RWPE1 (cell line): ENCODE measurements at regions not wholly inside any gene's neighbourhood (a gene's known extent, or its start where the extent isn't known, plus 50 kb on each side); places are given as distances from the start of the nearest gene placed in this dataset.

Experiments used
- CTCF ChIA-PET: fragments of 350-600 bp; sonication (Branson Sonifier 250); formaldehyde crosslinking; extraction: SDS; loops from one replicate; lab custom pipeline; 2021; lab: Yijun Ruan, JAX
- POLR2A ChIA-PET: fragments of 400-600 bp; formaldehyde crosslinking; extraction: SDS; loops from one replicate; lab custom pipeline; 2020; ENCODE audit warnings: antibody characterized with exemption; ENCODE audit not compliant: low non-redundant PET; lab: Yijun Ruan, JAX
- DNase-seq: peaks from one replicate; pipeline ENCODE4 v3.0.0; 2012; ENCODE audit warnings: low spot score
- H3K27ac ChIP-seq: fragments of 450-650 bp; 2 replicates; pipeline ENCODE4 v1.5.1; 2017
- CTCF ChIP-seq: fragments of 450-650 bp; conservative IDR thresholded peaks from 2 replicates; pipeline ENCODE4 v1.5.1; 2017; ENCODE audit warnings: low read depth, mild to moderate bottlenecking

DNA sequence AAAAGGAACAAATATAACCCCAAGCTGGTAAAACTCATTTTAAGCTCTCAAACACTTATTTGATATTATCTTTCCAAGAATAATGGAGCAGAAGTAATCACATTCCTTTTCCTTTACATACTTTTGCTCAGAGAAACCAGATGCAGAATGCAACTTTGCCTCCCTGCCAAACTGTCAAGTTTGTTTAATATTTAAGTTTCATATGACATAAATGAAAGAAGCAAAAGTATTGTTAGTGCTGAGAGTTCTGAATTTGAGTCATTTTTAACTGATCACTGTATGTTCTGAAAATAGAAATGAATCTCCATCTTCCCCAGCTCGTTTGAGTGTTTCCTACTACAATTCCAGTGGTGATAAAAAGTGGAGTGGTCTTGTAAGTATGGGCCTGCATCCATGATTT is 423.4 kb downstream of the PID1 start:
- ChIA-PET CTCF (interaction anchor here (0.6 to 0.7 kb wide), 2 partner anchors 107 to 583 kb away, joined by 3 read pairs; no protein-coding TSS in a partner anchor), POLR2A (no interaction called here)
- DNase-seq = no peak

DNA sequence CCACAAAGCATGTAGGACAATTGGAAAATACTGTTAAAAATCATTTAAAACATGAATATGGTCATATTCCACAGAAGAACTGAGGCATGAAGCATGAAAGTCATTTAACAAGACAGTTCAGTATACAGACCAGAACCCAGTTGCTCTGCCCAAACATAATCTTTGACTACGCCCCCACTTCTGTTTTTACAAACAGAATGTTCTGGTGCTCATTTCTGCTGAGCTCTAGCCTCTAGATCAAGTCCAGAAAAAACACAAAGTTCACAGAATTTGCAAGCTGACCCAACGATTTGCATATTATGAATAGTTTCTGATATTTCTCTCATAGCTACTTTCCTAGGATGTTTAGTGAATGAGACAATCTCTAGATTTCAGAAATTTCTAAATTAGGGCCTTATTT is 424.9 kb downstream of the PID1 start:
- DNase-seq = no peak
- ChIA-PET CTCF (interaction anchor here (0.6 kb wide), 1 partner anchor 347 kb away, joined by 3 read pairs; no protein-coding TSS in a partner anchor), POLR2A (no interaction called here)
- H3K27ac ChIP-seq = no peak overlapping the region
- TF ChIP-seq CTCF = no peak

More for the DNA sequence above, 423.4 kb downstream of the PID1 start:
- H3K27ac ChIP-seq = no peak overlapping the region
- no peak for TF ChIP-seq CTCF

DNA sequence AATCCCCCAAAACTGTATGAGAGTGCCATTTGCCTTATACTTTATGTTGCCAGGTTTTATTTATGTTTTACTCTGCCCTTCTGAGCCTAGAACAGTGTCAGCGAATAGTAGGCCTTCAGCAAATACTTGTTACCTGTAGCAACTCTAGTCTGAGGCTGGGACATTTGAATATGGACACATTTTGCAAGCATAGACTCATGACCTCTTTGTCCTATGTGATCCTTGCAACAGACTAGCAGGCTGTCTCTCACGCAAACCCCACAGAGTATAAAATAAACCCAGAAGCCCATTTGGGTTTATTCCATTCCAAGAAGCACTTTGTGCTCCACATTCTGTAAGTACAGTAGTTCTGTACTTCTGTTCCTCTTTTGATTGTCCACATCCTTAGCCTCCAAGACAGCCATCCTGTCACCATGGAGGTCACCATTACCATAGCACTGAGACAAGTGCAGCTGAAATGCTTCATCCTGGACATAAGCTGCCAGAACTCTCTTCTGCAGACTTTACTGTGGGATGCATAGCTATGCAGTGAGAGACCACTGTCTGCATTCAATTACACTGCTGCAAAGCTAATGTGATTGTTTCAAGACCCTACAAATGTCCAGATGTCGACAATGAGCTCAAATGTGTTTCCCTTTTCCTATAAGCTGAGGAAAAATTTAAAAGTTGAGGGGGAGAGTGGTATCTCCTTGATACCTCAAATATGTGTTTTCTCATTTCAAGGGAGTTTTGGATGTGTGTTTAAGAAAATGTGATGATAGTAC is 425.7 kb downstream of the PID1 start:
- TF ChIP-seq CTCF = no peak
- H3K27ac ChIP-seq = no peak overlapping the region
- ChIA-PET CTCF (interaction anchor here (0.6 kb wide), 1 partner anchor 346 kb away, joined by 3 read pairs; no protein-coding TSS in a partner anchor), POLR2A (no interaction called here)
- DNase-seq = no peak

DNA sequence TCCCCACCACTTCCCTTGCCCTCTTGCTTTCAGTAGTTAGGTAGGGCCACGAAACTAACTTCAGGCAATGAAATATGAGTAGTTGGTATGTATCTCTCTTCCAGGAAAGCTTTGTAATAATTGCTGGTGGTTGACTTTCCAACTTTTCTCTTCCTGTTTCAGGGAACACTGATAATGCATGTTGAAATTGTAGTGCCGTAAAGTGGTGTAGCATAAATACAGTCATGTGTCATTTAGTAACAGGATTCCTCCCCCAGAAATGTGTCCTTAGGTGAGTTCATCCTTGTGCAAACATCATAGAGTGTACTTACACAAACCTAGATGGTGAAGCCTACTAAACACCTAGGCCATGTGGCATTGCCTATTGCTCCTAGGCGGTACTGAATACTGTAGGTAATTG is 429.2 kb downstream of the PID1 start:
- ChIA-PET POLR2A (no interaction called here), CTCF (no interaction called here)
- no peak for DNase-seq
- TF ChIP-seq CTCF = no peak
- no peak overlapping the region for H3K27ac ChIP-seq

DNA sequence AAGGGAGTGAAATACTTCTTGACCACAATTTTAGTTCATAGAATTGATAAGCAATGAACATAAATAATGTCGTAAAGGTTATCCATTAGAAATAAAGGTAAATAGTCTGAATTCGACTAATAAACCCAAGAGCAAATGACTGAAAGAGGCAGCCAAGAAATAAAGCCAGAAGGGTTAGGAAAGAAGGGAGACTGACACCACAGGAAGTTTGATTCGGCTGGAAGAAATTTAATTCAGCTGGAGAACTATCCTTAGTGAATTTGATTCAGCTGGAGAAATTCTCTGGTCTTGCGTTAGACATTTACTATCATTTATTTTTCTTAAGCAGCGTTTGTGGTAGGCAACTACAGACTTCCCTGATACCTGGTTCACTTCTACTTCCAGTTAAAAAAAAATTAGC is 429.6 kb downstream of the PID1 start:
- DNase-seq = no peak
- CTCF ChIA-PET = no interaction called here
- POLR2A ChIA-PET = no interaction called here
- H3K27ac ChIP-seq = no peak overlapping the region
- TF ChIP-seq CTCF = no peak

GRCh38 chr2:228840743-228841114 is 430.4 kb downstream of the PID1 start:
- H3K27ac ChIP-seq = no peak overlapping the region
- DNase-seq = no peak
- ChIA-PET CTCF (no interaction called here), POLR2A (no interaction called here)
- TF ChIP-seq CTCF = no peak
